CD14-positive monocyte (primary cell): ENCODE measurements at regions not wholly inside any gene's neighbourhood (a gene's known extent, or its start where the extent isn't known, plus 50 kb on each side); places are given as distances from the start of the nearest gene placed in this dataset.

Source experiments
- DNase-seq, 3 donors: peaks; one replicate each; pipeline ENCODE4 v3.0.0-alpha.2; 2011 to 2022
- H2AFZ ChIP-seq: 2 replicates; pipeline ENCODE4 v1.6.0; 2012; ENCODE audit warnings: mild to moderate bottlenecking, low read depth, low read length, inconsistent platforms; ENCODE audit not compliant: insufficient read depth, poor library complexity, severe bottlenecking
- H3K27ac ChIP-seq, 2 donors: 1 replicate in 1 of 2; 2 replicates in 1 of 2; pipeline ENCODE4 v1.5.1; 2012 to 2013; ENCODE audit warnings: low read length in 2 of 2, control low read depth in 1 of 2, inconsistent platforms in 1 of 2, low read depth in 1 of 2, mild to moderate bottlenecking in 1 of 2
- H3K27me3 ChIP-seq, 2 donors: one replicate each; pipeline versions ENCODE4 v1.6.0 to v1.6.1; 2011 to 2013; ENCODE audit warnings: low read length in 2 of 2; ENCODE audit not compliant: control insufficient read depth in 2 of 2, insufficient read depth in 2 of 2
- H3K36me3 ChIP-seq, 2 donors: replicated peaks in 1 of 2; 1 replicate in 1 of 2; 2 replicates in 1 of 2; pipeline versions ENCODE4 v1.5.1 to v1.6.1; 2012 to 2013; ENCODE audit warnings: low read length in 2 of 2, control low read depth in 1 of 2, inconsistent platforms in 1 of 2, mild to moderate bottlenecking in 1 of 2; ENCODE audit not compliant: insufficient read depth in 2 of 2, control insufficient read depth in 1 of 2
- H3K4me1 ChIP-seq, 2 donors: 1 replicate in 1 of 2; 2 replicates in 1 of 2; pipeline versions ENCODE4 v1.5.1 to v1.6.1; 2012 to 2013; ENCODE audit warnings: low read length in 2 of 2, control low read depth in 1 of 2, inconsistent platforms in 1 of 2, mild to moderate bottlenecking in 1 of 2, moderate library complexity in 1 of 2; ENCODE audit not compliant: insufficient read depth in 2 of 2, control insufficient read depth in 1 of 2
- H3K4me2 ChIP-seq: replicated peaks from 2 replicates; pipeline ENCODE3; 2012; ENCODE audit warnings: low read length, moderate library complexity, mild to moderate bottlenecking; ENCODE audit not compliant: poor library complexity, severe bottlenecking; ENCODE audit errors: extremely low read depth
- H3K4me3 ChIP-seq, 3 experiments: fragments of 200-600 bp in 1 of 3; sonication (generic) in 1 of 3; replicated peaks in 1 of 3; 1 replicate in 2 of 3; 2 replicates in 1 of 3; pipeline ENCODE4 v1.5.1; 2011 to 2013; ENCODE audit warnings: low read length in 3 of 3, mild to moderate bottlenecking in 3 of 3, control low read depth in 2 of 3, low read depth in 2 of 3, inconsistent platforms in 1 of 3, moderate library complexity in 1 of 3
- H3K79me2 ChIP-seq: 2 replicates; pipeline ENCODE4 v1.6.0; 2012; ENCODE audit warnings: mild to moderate bottlenecking, control low read depth, inconsistent platforms, low read length, moderate library complexity; ENCODE audit not compliant: insufficient read depth
- H3K9ac ChIP-seq: 2 replicates; pipeline ENCODE4 v1.6.0; 2017; ENCODE audit warnings: low read length, mild to moderate bottlenecking; ENCODE audit not compliant: insufficient read depth, poor library complexity, severe bottlenecking
- H3K9me3 ChIP-seq, 2 donors: replicated peaks in 1 of 2; 1 replicate in 1 of 2; 2 replicates in 1 of 2; pipeline versions ENCODE4 v1.5.1 to v1.6.1; 2012 to 2013; ENCODE audit warnings: low read length in 2 of 2, control low read depth in 1 of 2; ENCODE audit not compliant: control insufficient read depth in 1 of 2, insufficient read depth in 1 of 2
- H4K20me1 ChIP-seq: 2 replicates; pipeline ENCODE4 v1.6.0; 2012; ENCODE audit warnings: mild to moderate bottlenecking, low read length, control low read depth, moderate library complexity; ENCODE audit not compliant: insufficient read depth
- H3K27ac Mint-ChIP-seq, 7 donors: one replicate each; pipeline ENCODE4 v1.8.0; 2020; ENCODE audit warnings: mild to moderate bottlenecking in 7 of 7, mixed read lengths in 7 of 7, moderate library complexity in 6 of 7, inconsistent platforms in 2 of 7
- H3K27me3 Mint-ChIP-seq, 3 donors: one replicate each; pipeline ENCODE4 v1.8.0; 2021 to 2022; ENCODE audit warnings: low read depth in 3 of 3, mild to moderate bottlenecking in 3 of 3, mixed read lengths in 3 of 3, moderate library complexity in 3 of 3, inconsistent platforms in 1 of 3
- H3K36me3 Mint-ChIP-seq, 2 donors: one replicate each; pipeline ENCODE4 v1.8.0; 2020; ENCODE audit warnings: mixed read lengths in 2 of 2, inconsistent platforms in 1 of 2, mild to moderate bottlenecking in 1 of 2
- H3K4me1 Mint-ChIP-seq: one replicate; pipeline ENCODE4 v1.8.0; 2020; ENCODE audit warnings: mild to moderate bottlenecking, mixed read lengths
- H3K4me3 Mint-ChIP-seq, 2 donors: one replicate each; pipeline ENCODE4 v1.8.0; 2020; ENCODE audit warnings: mild to moderate bottlenecking in 2 of 2, mixed read lengths in 2 of 2, moderate library complexity in 1 of 2
- H3K9me3 Mint-ChIP-seq, 7 donors: one replicate each; pipeline ENCODE4 v1.8.0; 2020 to 2022; ENCODE audit warnings: mixed read lengths in 7 of 7, mild to moderate bottlenecking in 6 of 7, moderate library complexity in 6 of 7, inconsistent platforms in 2 of 7
- CTCF ChIP-seq: fragments of 200-600 bp; IDR thresholded peaks from one replicate; pipeline ENCODE4 v1.8.0; 2022; ENCODE audit warnings: antibody characterized with exemption, mild to moderate bottlenecking
- WGBS: methylation state at CpG from one replicate; pipeline ENCODE4 v1.1.5; 2013; ENCODE audit warnings: missing lambda C conversion rate; ENCODE audit not compliant: insufficient coverage; 5-methylcytosine and 5-hydroxymethylcytosine counted together
- intact Hi-C, 2 donors: fragments of 100-400 bp; cut with micrococcal nuclease; formaldehyde crosslinking; loops; one replicate each; pipeline versions ENCODE4 v1.15.0 to v1.15.1; 2023

DNA sequence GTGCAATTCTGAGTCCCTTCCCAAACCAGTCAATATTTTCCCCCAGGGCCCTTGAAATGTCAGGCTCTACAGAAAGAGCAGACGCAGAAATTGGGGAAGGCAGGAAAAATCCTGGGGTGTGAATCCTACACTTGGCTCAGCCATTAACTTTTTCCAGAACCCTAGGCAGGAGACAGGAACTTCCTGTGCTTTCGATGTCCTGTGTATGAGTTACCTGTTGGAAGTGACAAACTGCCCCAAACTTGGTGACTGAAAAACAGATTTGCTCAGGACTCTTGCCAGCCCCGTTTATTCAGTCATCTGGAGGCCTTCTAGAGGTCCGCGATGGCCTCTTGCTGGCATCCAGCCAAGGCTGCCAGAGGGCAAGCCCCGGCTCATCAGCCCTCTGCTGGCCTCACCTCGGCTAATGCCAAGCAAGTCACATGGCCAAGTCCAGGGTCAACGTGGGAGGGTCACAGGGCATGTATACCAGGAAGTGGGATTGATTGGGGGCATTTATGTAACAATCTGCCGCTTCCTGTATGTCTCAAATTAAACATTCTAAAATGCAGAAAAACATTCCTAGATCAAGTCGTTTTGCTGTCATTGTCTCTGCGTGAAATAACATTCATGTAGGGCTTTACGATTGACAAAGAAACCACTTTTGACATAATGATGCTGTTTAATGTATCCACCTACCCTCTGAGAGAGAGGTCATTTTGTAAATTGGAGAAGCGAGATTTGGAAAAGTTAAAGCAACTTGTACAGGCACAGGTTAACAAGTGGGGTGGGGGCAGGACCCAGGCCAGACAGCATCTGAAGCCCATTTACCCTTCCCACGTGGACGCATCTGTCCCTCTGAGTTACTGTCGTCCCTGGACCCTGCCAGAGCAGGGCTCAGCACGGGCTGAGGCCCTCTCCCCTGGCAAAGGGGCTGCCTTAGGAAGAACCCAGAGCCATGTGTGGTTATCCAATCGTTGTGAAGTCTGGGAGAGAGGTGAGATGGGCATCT, 179.4 kb downstream of the INHBB start:
- intact Hi-C loops, result no loop called here
- DNase-seq, result no peak
- Mint-ChIP-seq H3K4me3 (no peak overlapping the region), H3K4me1 (no peaks in the 10 kb centered on the region), H3K27ac (peak overlapping the region in 1 of 7 donors; percentile 6), H3K9me3 (peaks cover 0 to 5% (median 0%) of the 10 kb centered on the region in 7 donors), H3K36me3 (no peaks in the 10 kb centered on the region), H3K27me3 (peaks cover 21 to 28% (median 27%) of the 10 kb centered on the region in 3 donors)
- Histone ChIP-seq H3K27me3 (peaks cover 0 to 17% of the 10 kb centered on the region in 2 donors), H4K20me1 (no peaks in the 10 kb centered on the region), H3K79me2 (no peaks in the 10 kb centered on the region), H3K9me3 (no peaks in the 10 kb centered on the region), H3K4me3 (no peak overlapping the region), H2AFZ (no peak overlapping the region), H3K36me3 (no peaks in the 10 kb centered on the region), H3K27ac (no peak overlapping the region), H3K9ac (no peak overlapping the region), H3K4me2 (no peak overlapping the region), H3K4me1 (no peaks in the 10 kb centered on the region)
- WGBS, result 74% methylated on average over 9 of the region's 18 CpGs
- TF ChIP-seq CTCF, result no peak

- Mint-ChIP-seq H3K27me3 (peaks cover 21 to 27% (median 22%) of the 10 kb centered on the region in 3 donors), H3K27ac (no peak overlapping the region), H3K9me3 (peaks cover 0 to 5% (median 0%) of the 10 kb centered on the region in 7 donors), H3K4me3 (no peak overlapping the region), H3K4me1 (no peaks in the 10 kb centered on the region), H3K36me3 (no peaks in the 10 kb centered on the region)
- Histone ChIP-seq H3K27me3 (peaks cover 0 to 17% of the 10 kb centered on the region in 2 donors), H3K9ac (no peak overlapping the region), H3K9me3 (no peaks in the 10 kb centered on the region), H3K4me3 (no peak overlapping the region), H3K36me3 (no peaks in the 10 kb centered on the region), H2AFZ (no peak overlapping the region), H3K4me1 (no peaks in the 10 kb centered on the region), H4K20me1 (no peaks in the 10 kb centered on the region), H3K79me2 (no peaks in the 10 kb centered on the region), H3K27ac (no peak overlapping the region), H3K4me2 (no peak overlapping the region)
- WGBS, result 91% methylated on average over 13 of the region's 16 CpGs
- intact Hi-C loops, result no loop called here
- no peak for TF ChIP-seq CTCF
- no peak for DNase-seq
Observed at GRCh38 chr2:120526047-120526562, 180.2 kb downstream of the INHBB start.
